H1 (cell line): ENCODE measurements at regions not wholly inside any gene's neighbourhood (a gene's known extent, or its start where the extent isn't known, plus 50 kb on each side); places are given as distances from the start of the nearest gene placed in this dataset.

Source experiments
- CTCF ChIA-PET: fragments of 300-600 bp; sonication (Branson Sonifier 250); formaldehyde crosslinking; loops from one replicate; lab custom pipeline; 2021; ENCODE audit not compliant: partially characterized antibody; lab: Charles Lee
- POLR2A ChIA-PET: fragments of 300-600 bp; sonication (Branson Sonifier 250); formaldehyde crosslinking; loops from one replicate; lab custom pipeline; 2021; ENCODE audit warnings: inconsistent platforms; ENCODE audit not compliant: partially characterized antibody; lab: Charles Lee
- DNase-seq, 2 experiments: peaks; one replicate each; pipeline versions ENCODE4 v3.0.0 to v3.0.0-alpha.2; 2010 to 2022; ENCODE audit warnings: low spot score in 2 of 2, low read depth in 1 of 2, mixed read lengths in 1 of 2
- FAIRE-seq: peaks from 2 replicates; lab custom pipeline; 2011; peaks lifted over from hg19 to GRCh38; lab: Jason Lieb, UNC
- H2AFZ ChIP-seq: 2 replicates; pipeline ENCODE4 v1.8.1; 2012; ENCODE audit warnings: low read length, inconsistent platforms
- H2AK5ac ChIP-seq: 2 replicates; pipeline ENCODE4 v1.6.1; 2013; ENCODE audit warnings: low read depth, low read length
- H2BK120ac ChIP-seq: replicated peaks from 2 replicates; pipeline ENCODE3; 2013; ENCODE audit warnings: low read depth, low read length, inconsistent platforms
- H2BK12ac ChIP-seq: 2 replicates; pipeline ENCODE4 v1.6.1; 2013; ENCODE audit warnings: low read depth, low read length
- H2BK15ac ChIP-seq: 2 replicates; pipeline ENCODE4 v1.6.1; 2013; ENCODE audit warnings: low read length
- H2BK20ac ChIP-seq: 2 replicates; pipeline ENCODE4 v1.6.1; 2013; ENCODE audit warnings: low read length
- H2BK5ac ChIP-seq: 2 replicates; pipeline ENCODE4 v1.6.1; 2013; ENCODE audit warnings: low read depth, low read length
- H3K14ac ChIP-seq: 2 replicates; pipeline ENCODE4 v1.6.1; 2013; ENCODE audit warnings: inconsistent platforms; ENCODE audit not compliant: insufficient read length
- H3K18ac ChIP-seq: 2 replicates; pipeline ENCODE4 v1.6.1; 2013; ENCODE audit warnings: low read length; ENCODE audit errors: extremely low read depth
- H3K23ac ChIP-seq: 2 replicates; pipeline ENCODE4 v1.6.1; 2013; ENCODE audit warnings: inconsistent platforms; ENCODE audit not compliant: insufficient read length
- H3K23me2 ChIP-seq: 2 replicates; pipeline ENCODE4 v1.6.1; 2013; ENCODE audit warnings: low read depth, low read length
- H3K27ac ChIP-seq: 2 replicates; pipeline ENCODE4 v1.6.1; 2011; ENCODE audit warnings: low read depth, low read length, inconsistent platforms
- H3K27me3 ChIP-seq, 4 experiments: replicated peaks in 1 of 4; 1 replicate in 1 of 4; 2 replicates in 3 of 4; pipeline versions ENCODE4 v1.6.1 to v1.8.1; 2011 to 2013; ENCODE audit warnings: low read length in 3 of 4, mild to moderate bottlenecking in 3 of 4, inconsistent platforms in 2 of 4, mixed read lengths in 2 of 4, moderate library complexity in 1 of 4; ENCODE audit not compliant: control insufficient read depth in 3 of 4, insufficient read depth in 3 of 4; ENCODE audit errors: extremely low read depth in 1 of 4
- H3K36me3 ChIP-seq, 4 experiments: 2 replicates each; pipeline versions ENCODE4 v1.6.1 to v1.8.1; 2011 to 2013; ENCODE audit warnings: mild to moderate bottlenecking in 4 of 4, low read length in 3 of 4, moderate library complexity in 2 of 4, control low read depth in 1 of 4, inconsistent platforms in 1 of 4; ENCODE audit not compliant: insufficient read depth in 4 of 4, control insufficient read depth in 2 of 4
- H3K4ac ChIP-seq: replicated peaks from 2 replicates; pipeline ENCODE3; 2013; ENCODE audit warnings: low read length, low read depth, mixed read lengths, inconsistent platforms; ENCODE audit not compliant: insufficient read length
- H3K4me1 ChIP-seq, 4 experiments: replicated peaks in 1 of 4; 1 replicate in 1 of 4; 2 replicates in 3 of 4; pipeline versions ENCODE4 v1.6.1 to v1.8.1; 2011 to 2013; ENCODE audit warnings: low read length in 3 of 4, inconsistent platforms in 2 of 4, mixed read lengths in 1 of 4; ENCODE audit not compliant: insufficient read depth in 4 of 4, control insufficient read depth in 3 of 4
- H3K4me2 ChIP-seq, 2 experiments: 2 replicates each; pipeline versions ENCODE4 v1.6.1 to v1.8.1; 2011 to 2013; ENCODE audit warnings: low read depth in 2 of 2, low read length in 2 of 2, control low read depth in 1 of 2, inconsistent platforms in 1 of 2, mild to moderate bottlenecking in 1 of 2; ENCODE audit not compliant: insufficient read depth in 1 of 2
- H3K4me3 ChIP-seq, 4 experiments: fragments of 200-600, 300-600 bp in 1 of 4; sonication (generic), shearing (Covaris generic), sonication (Bioruptor Twin) in 1 of 4; 2 replicates each; pipeline versions ENCODE4 v1.5.1 to v1.8.1; 2011 to 2016; ENCODE audit warnings: low read length in 4 of 4, low read depth in 3 of 4, control low read depth in 2 of 4, inconsistent platforms in 2 of 4, mild to moderate bottlenecking in 2 of 4, mixed read lengths in 1 of 4, moderate library complexity in 1 of 4; ENCODE audit not compliant: insufficient read depth in 2 of 4; ENCODE audit errors: extremely low read depth in 1 of 4
- H3K56ac ChIP-seq: replicated peaks from 2 replicates; pipeline ENCODE3; 2013; ENCODE audit warnings: low read depth, mild to moderate bottlenecking, mixed read lengths, low read length, inconsistent platforms; ENCODE audit not compliant: insufficient read length
- H3K79me1 ChIP-seq: 2 replicates; pipeline ENCODE4 v1.6.1; 2013; ENCODE audit warnings: low read depth, low read length, control low read depth
- H3K79me2 ChIP-seq, 2 experiments: 2 replicates each; pipeline versions ENCODE4 v1.6.1 to v1.8.1; 2012 to 2013; ENCODE audit warnings: low read length in 2 of 2, mild to moderate bottlenecking in 2 of 2, inconsistent platforms in 1 of 2; ENCODE audit not compliant: insufficient read depth in 2 of 2, control insufficient read depth in 1 of 2
- H3K9ac ChIP-seq, 4 experiments: replicated peaks in 1 of 4; 1 replicate in 1 of 4; 2 replicates in 3 of 4; pipeline versions ENCODE4 v1.6.1 to v1.8.1; 2011 to 2013; ENCODE audit warnings: low read depth in 3 of 4, low read length in 3 of 4, control low read depth in 2 of 4, mild to moderate bottlenecking in 2 of 4, moderate library complexity in 2 of 4, inconsistent platforms in 1 of 4; ENCODE audit errors: extremely low read depth in 1 of 4
- H3K9me3 ChIP-seq, 2 experiments: 2 replicates each; pipeline versions ENCODE4 v1.6.1 to v1.8.1; 2012 to 2013; ENCODE audit warnings: mild to moderate bottlenecking in 2 of 2, moderate library complexity in 2 of 2, control low read depth in 1 of 2, inconsistent platforms in 1 of 2, low read depth in 1 of 2, low read length in 1 of 2, mixed read lengths in 1 of 2; ENCODE audit not compliant: insufficient read depth in 2 of 2
- H4K20me1 ChIP-seq, 2 experiments: replicated peaks in 1 of 2; 2 replicates each; pipeline versions ENCODE3 to v1.8.1; 2011 to 2013; ENCODE audit warnings: inconsistent platforms in 2 of 2, low read length in 2 of 2, mild to moderate bottlenecking in 1 of 2; ENCODE audit not compliant: insufficient read depth in 2 of 2, control insufficient read depth in 1 of 2
- H4K5ac ChIP-seq: 2 replicates; pipeline ENCODE4 v1.6.1; 2013; ENCODE audit warnings: low read length, low read depth, mixed read lengths, inconsistent platforms; ENCODE audit not compliant: insufficient read length
- H4K8ac ChIP-seq: 2 replicates; pipeline ENCODE4 v1.8.0; 2013; ENCODE audit warnings: mild to moderate bottlenecking, moderate library complexity, low read length, inconsistent platforms; ENCODE audit not compliant: insufficient read depth; ENCODE audit errors: extremely low read depth
- H4K91ac ChIP-seq: replicated peaks from 2 replicates; pipeline ENCODE3; 2013; ENCODE audit warnings: low read length, mixed read lengths, inconsistent platforms; ENCODE audit not compliant: insufficient read length
- BACH1 ChIP-seq: IDR thresholded peaks from 2 replicates; pipeline ENCODE4 v1.6.1; 2012; ENCODE audit warnings: low read length, improper control_type of control experiment
- HDAC6 ChIP-seq: IDR thresholded peaks from one replicate; pipeline ENCODE4 v1.7.1; 2012; ENCODE audit warnings: low read depth, mild to moderate bottlenecking, inconsistent platforms, low read length, moderate library complexity
- POLR2AphosphoS5 ChIP-seq: IDR thresholded peaks from 2 replicates; pipeline ENCODE4 v1.6.1; 2011; ENCODE audit warnings: low read depth, low read length
- RXRA ChIP-seq: IDR thresholded peaks from 2 replicates; pipeline ENCODE4 v1.6.1; 2011; ENCODE audit warnings: low read depth, mild to moderate bottlenecking, low read length, moderate library complexity; ENCODE audit not compliant: insufficient read depth
- ZNF274 ChIP-seq: IDR thresholded peaks from 2 replicates; pipeline ENCODE4 v1.7.0; 2012; ENCODE audit warnings: low read length, borderline replicate concordance; ENCODE audit errors: extremely low read depth

DNA sequence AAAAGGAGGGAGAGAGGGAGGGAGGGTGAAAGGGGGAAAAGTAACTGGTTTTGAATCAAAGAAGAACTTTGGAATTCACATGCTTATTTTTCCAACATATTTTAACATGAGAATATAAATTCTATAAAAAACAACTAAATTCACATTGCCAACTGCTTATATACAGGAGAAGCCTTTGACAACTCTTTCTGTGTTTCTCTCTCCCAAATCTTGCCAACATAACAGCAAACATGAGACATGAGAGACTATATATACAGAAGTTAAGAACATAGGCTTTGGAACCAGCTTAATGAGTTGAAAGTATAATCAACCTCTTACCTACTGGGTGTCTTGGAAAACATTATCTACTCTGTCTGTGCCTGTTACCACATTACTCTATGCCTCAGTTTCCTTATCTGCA, 493.3 kb downstream of the RFC3 start:
- H3K4me1 ChIP-seq = no peaks in the 10 kb centered on the region
- H3K79me2 ChIP-seq = no peaks in the 10 kb centered on the region
- no peak overlapping the region for H2AFZ ChIP-seq
- no peaks in the 10 kb centered on the region for H3K9me3 ChIP-seq
- no peak overlapping the region for H4K5ac ChIP-seq
- no peaks in the 10 kb centered on the region for H3K79me1 ChIP-seq
- no peak overlapping the region for H3K27ac ChIP-seq
- no peak overlapping the region for H2BK15ac ChIP-seq
- no peaks in the 10 kb centered on the region for H3K27me3 ChIP-seq
- no peak overlapping the region for H3K23ac ChIP-seq
- H3K18ac ChIP-seq = no peak overlapping the region
- TF ChIP-seq BACH1 (no peak), ZNF274 (no peak), HDAC6 (no peak), RXRA (no peak), POLR2AphosphoS5 (no peak)
- H2BK120ac ChIP-seq = no peak overlapping the region
- H2BK12ac ChIP-seq = no peak overlapping the region
- no peak overlapping the region for H3K4me2 ChIP-seq
- no peaks in the 10 kb centered on the region for H3K36me3 ChIP-seq
- DNase-seq = no peak
- no peak overlapping the region for H2BK5ac ChIP-seq
- H4K91ac ChIP-seq = no peak overlapping the region
- POLR2A ChIA-PET = no interaction called here
- FAIRE-seq = no peak
- H3K4ac ChIP-seq = no peak overlapping the region
- H3K14ac ChIP-seq = no peak overlapping the region
- CTCF ChIA-PET = no interaction called here
- no peak overlapping the region for H2AK5ac ChIP-seq
- no peak overlapping the region for H3K9ac ChIP-seq
- H3K4me3 ChIP-seq = no peak overlapping the region
- no peak overlapping the region for H4K8ac ChIP-seq
- H3K56ac ChIP-seq = no peak overlapping the region
- no peaks in the 10 kb centered on the region for H4K20me1 ChIP-seq
- no peaks in the 10 kb centered on the region for H3K23me2 ChIP-seq
- H2BK20ac ChIP-seq = no peak overlapping the region
